ENCODE measurements at regions not wholly inside any gene's neighbourhood (a gene's known extent, or its start where the extent isn't known, plus 50 kb on each side); places are given as distances from the start of the nearest gene placed in this dataset.

- Histone ChIP-seq H3K27me3 (no peaks in the 10 kb centered on the region), H3K9me3 (no peaks in the 10 kb centered on the region), H3K36me3 (no peaks in the 10 kb centered on the region), H3K27ac (no peak overlapping the region), H3K4me3 (no peak overlapping the region), H3K4me1 (no peaks in the 10 kb centered on the region)
- TF ChIP-seq CTCF (IDR thresholded peaks at IDR 0.05) (no peak), POLR2A (IDR thresholded peaks at IDR 0.05) (no peak)
- no peak for DNase-seq
- intact Hi-C loops (cut with DNase I; ENCODE audit: low total_unique reads) = no loop called here
These were observed 252.5 kb downstream of the BCOR start for GRCh38 chrX:39845233-39845632.

GRCh38 chrX:39846460-39846859 lies 251.3 kb downstream of the BCOR start:
- no peak for DNase-seq
- no peak overlapping the region for H3K27ac ChIP-seq
- no peaks in the 10 kb centered on the region for H3K36me3 ChIP-seq
- intact Hi-C loops (cut with DNase I; ENCODE audit: low total_unique reads) = no loop called here
- no peaks in the 10 kb centered on the region for H3K4me1 ChIP-seq
- H3K9me3 ChIP-seq = no peaks in the 10 kb centered on the region
- TF ChIP-seq POLR2A (IDR thresholded peaks at IDR 0.05) (no peak), CTCF (IDR thresholded peaks at IDR 0.05) (no peak)
- no peaks in the 10 kb centered on the region for H3K27me3 ChIP-seq
- no peak overlapping the region for H3K4me3 ChIP-seq

GRCh38 chrX:39848243-39848642 lies 249.5 kb downstream of the BCOR start:
- TF ChIP-seq POLR2A (IDR thresholded peaks at IDR 0.05) = no peak
- no peak for TF ChIP-seq CTCF (IDR thresholded peaks at IDR 0.05)
- H3K4me1 ChIP-seq = no peaks in the 10 kb centered on the region
- no peak overlapping the region for H3K4me3 ChIP-seq
- H3K27me3 ChIP-seq = no peaks in the 10 kb centered on the region
- H3K36me3 ChIP-seq = no peaks in the 10 kb centered on the region
- H3K27ac ChIP-seq = peak overlapping the region; percentile 39 to 74
- intact Hi-C loops (cut with DNase I; ENCODE audit: low total_unique reads) = no loop called here
- H3K9me3 ChIP-seq = no peaks in the 10 kb centered on the region
- peak; percentile 38 to 76 for DNase-seq

- no peaks in the 10 kb centered on the region for H3K4me1 ChIP-seq
- peak overlapping the region in 1 of 2 donors; percentile 74 for H3K27ac ChIP-seq
- H3K4me3 ChIP-seq = no peak overlapping the region
- no peaks in the 10 kb centered on the region for H3K9me3 ChIP-seq
- intact Hi-C loops (cut with DNase I; ENCODE audit: low total_unique reads) = no loop called here
- H3K36me3 ChIP-seq = no peaks in the 10 kb centered on the region
- DNase-seq = peak in 1 of 2 donors; percentile 56
- no peaks in the 10 kb centered on the region for H3K27me3 ChIP-seq
- no peak for TF ChIP-seq CTCF (IDR thresholded peaks at IDR 0.05)
- TF ChIP-seq POLR2A (IDR thresholded peaks at IDR 0.05) = no peak
These were observed 248.9 kb downstream of the BCOR start for GRCh38 chrX:39848900-39849299.

GRCh38 chrX:39850209-39850608 lies 247.5 kb downstream of the BCOR start:
- no peak for TF ChIP-seq CTCF (IDR thresholded peaks at IDR 0.05)
- no peak for TF ChIP-seq POLR2A (IDR thresholded peaks at IDR 0.05)

More at GRCh38 chrX:39850209-39850608, 247.5 kb downstream of the BCOR start:
- Histone ChIP-seq H3K4me3 (no peak overlapping the region), H3K27me3 (no peaks in the 10 kb centered on the region), H3K9me3 (no peaks in the 10 kb centered on the region), H3K36me3 (no peaks in the 10 kb centered on the region), H3K27ac (peak overlapping the region in 1 of 2 donors; percentile 47), H3K4me1 (no peaks in the 10 kb centered on the region)
- intact Hi-C loops (cut with DNase I; ENCODE audit: low total_unique reads) = no loop called here
- no peak for DNase-seq

All from uterus (tissue), 3 donors.